Thyroid gland (tissue), 4 donors: ENCODE measurements at regions not wholly inside any gene's neighbourhood (a gene's known extent, or its start where the extent isn't known, plus 50 kb on each side); places are given as distances from the start of the nearest gene placed in this dataset.

Source experiments
- DNase-seq, 2 donors: peaks; one replicate each; pipeline ENCODE4 v3.0.0-alpha.2; 2019
- H3K27ac ChIP-seq, 3 donors: fragments of 200-600 bp; sonication (generic); 1 replicate in 2 of 3; 2 replicates in 1 of 3; pipeline ENCODE4 v1.5.1; 2016 to 2019; ENCODE audit warnings: mild to moderate bottlenecking in 1 of 3, moderate library complexity in 1 of 3
- H3K27me3 ChIP-seq: fragments of 200-600 bp; sonication (generic); one replicate; pipeline ENCODE4 v1.5.1; 2019
- H3K36me3 ChIP-seq, 2 donors: fragments of 200-600 bp; sonication (generic); one replicate each; pipeline ENCODE4 v1.5.1; 2016 to 2019
- H3K4me1 ChIP-seq, 2 donors: fragments of 200-600 bp; sonication (generic); one replicate each; pipeline ENCODE4 v1.5.1; 2017 to 2019
- H3K4me3 ChIP-seq, 3 donors: fragments of 200-600 bp; sonication (generic); replicated peaks in 1 of 3; 1 replicate in 2 of 3; 2 replicates in 1 of 3; pipeline ENCODE4 v1.5.1; 2016; ENCODE audit warnings: mild to moderate bottlenecking in 1 of 3
- H3K9me3 ChIP-seq: fragments of 200-600 bp; sonication (generic); one replicate; pipeline ENCODE4 v1.5.1; 2017
- POLR2A ChIP-seq, 2 donors: fragments of 450-650 bp; IDR thresholded peaks; one replicate each; pipeline ENCODE4 v1.6.1; 2017; ENCODE audit warnings: antibody characterized with exemption in 2 of 2, mild to moderate bottlenecking in 2 of 2, moderate library complexity in 1 of 2
- WGBS, 2 donors: methylation state at CpG; one replicate each; pipeline ENCODE4 v1.1.5; 2017; 5-methylcytosine and 5-hydroxymethylcytosine counted together
- intact Hi-C: fragments of 100-400 bp; cut with DNase I; formaldehyde crosslinking; loops from one replicate; pipeline ENCODE4 v1.15.1; 2023
- TF ChIP-seq, protein P1 (sequence below), 6 experiments: fragments of 200-600 bp in 3 of 6; fragments of 450-650 bp in 3 of 6; sonication (generic) in 3 of 6; IDR thresholded peaks; one replicate each; pipeline ENCODE4 v1.5.1; 2016 to 2019; ENCODE audit warnings: antibody characterized with exemption in 6 of 6, mild to moderate bottlenecking in 2 of 6, inconsistent platforms in 1 of 6, moderate library complexity in 1 of 6

DNA sequence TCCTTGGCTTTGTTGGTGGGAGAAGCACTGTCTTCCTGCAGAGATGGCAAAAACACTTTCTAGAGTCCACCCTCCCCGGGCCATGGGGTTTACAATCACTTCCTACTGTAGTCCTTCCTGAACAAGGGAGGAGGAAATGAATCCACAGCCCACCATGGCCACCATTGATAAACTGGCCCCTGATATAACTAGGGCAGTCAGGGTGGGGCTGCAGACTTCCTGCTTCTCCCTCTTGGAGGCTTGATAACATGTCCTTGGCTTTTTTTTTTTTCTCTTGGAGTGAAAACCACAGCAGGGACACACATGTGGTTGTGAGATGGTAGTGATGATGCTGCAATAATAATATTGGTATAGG lies 437.8 kb downstream of the ZNF521 start:
- H3K27me3 ChIP-seq, result no peaks in the 10 kb centered on the region
- no peaks in the 10 kb centered on the region for H3K4me1 ChIP-seq
- no peaks in the 10 kb centered on the region for H3K36me3 ChIP-seq
- TF ChIP-seq, protein P1, sequence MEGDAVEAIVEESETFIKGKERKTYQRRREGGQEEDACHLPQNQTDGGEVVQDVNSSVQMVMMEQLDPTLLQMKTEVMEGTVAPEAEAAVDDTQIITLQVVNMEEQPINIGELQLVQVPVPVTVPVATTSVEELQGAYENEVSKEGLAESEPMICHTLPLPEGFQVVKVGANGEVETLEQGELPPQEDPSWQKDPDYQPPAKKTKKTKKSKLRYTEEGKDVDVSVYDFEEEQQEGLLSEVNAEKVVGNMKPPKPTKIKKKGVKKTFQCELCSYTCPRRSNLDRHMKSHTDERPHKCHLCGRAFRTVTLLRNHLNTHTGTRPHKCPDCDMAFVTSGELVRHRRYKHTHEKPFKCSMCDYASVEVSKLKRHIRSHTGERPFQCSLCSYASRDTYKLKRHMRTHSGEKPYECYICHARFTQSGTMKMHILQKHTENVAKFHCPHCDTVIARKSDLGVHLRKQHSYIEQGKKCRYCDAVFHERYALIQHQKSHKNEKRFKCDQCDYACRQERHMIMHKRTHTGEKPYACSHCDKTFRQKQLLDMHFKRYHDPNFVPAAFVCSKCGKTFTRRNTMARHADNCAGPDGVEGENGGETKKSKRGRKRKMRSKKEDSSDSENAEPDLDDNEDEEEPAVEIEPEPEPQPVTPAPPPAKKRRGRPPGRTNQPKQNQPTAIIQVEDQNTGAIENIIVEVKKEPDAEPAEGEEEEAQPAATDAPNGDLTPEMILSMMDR (IDR thresholded peaks at IDR 0.05), result no peak
- TF ChIP-seq POLR2A (IDR thresholded peaks at IDR 0.05), result no peak
- H3K27ac ChIP-seq, result no peak overlapping the region
- no peak overlapping the region for H3K4me3 ChIP-seq
- WGBS, 2 donors, result 35 to 64% methylated on average over 1 of the region's 1 CpG
- intact Hi-C loops, result no loop called here
- no peak for DNase-seq
- no peaks in the 10 kb centered on the region for H3K9me3 ChIP-seq

DNA sequence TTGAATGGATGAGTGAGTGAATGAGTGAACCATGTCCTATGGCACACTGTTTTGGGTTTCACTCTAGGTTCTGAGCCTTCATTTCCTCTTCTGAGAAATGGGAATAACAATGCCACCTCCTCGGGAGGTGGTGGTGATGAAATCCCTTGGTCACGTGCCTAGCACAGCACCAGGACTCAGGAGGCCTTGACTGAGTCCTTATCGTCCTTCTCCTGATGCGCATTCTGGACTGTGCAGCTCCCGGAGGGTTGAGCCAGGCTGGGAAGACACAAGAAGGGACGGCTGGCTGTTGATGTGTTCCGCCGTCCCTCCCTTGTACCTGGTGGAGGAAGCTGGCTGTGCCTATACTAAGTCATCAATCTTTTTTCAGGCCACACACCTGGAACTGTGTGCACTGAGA lies 437.3 kb downstream of the ZNF521 start:
- intact Hi-C loops, result no loop called here
- DNase-seq, result no peak
- Histone ChIP-seq H3K27me3 (no peaks in the 10 kb centered on the region), H3K36me3 (no peaks in the 10 kb centered on the region), H3K9me3 (no peaks in the 10 kb centered on the region), H3K4me3 (no peak overlapping the region), H3K4me1 (no peaks in the 10 kb centered on the region), H3K27ac (no peak overlapping the region)
- no peak for TF ChIP-seq POLR2A (IDR thresholded peaks at IDR 0.05)
- TF ChIP-seq, protein P1 (IDR thresholded peaks at IDR 0.05), result no peak
- 86% methylated on average over 7 to 8 of the region's 8 CpGs for WGBS, 2 donors

DNA sequence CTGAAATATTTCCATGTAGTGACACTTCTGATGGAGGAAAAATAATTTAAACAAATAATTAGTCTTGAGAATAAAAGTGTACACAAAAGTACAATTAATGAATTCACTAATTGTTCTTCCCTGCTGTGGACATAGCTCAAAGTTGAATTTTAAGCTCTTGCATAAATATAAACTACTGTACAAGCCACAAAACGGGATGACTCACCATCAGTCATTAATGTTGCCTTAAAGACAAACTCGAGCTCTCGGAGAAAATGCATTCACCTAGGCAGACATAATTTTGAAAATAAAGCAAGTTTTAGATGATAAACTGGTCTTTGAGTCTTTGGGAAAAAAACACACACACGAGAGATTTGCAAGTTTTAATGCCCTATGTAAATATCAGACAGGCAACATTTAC lies 436.4 kb downstream of the ZNF521 start:
- H3K4me3 ChIP-seq, result no peak overlapping the region
- H3K27ac ChIP-seq, result no peak overlapping the region
- TF ChIP-seq, protein P1 (IDR thresholded peaks at IDR 0.05), result no peak
- no peaks in the 10 kb centered on the region for H3K9me3 ChIP-seq
- H3K4me1 ChIP-seq, result no peaks in the 10 kb centered on the region
- H3K27me3 ChIP-seq, result no peaks in the 10 kb centered on the region
- no peaks in the 10 kb centered on the region for H3K36me3 ChIP-seq
- intact Hi-C loops, result no loop called here
- WGBS, 2 donors, result 83 to 88% methylated on average over 4 of the region's 4 CpGs
- DNase-seq, result no peak

DNA sequence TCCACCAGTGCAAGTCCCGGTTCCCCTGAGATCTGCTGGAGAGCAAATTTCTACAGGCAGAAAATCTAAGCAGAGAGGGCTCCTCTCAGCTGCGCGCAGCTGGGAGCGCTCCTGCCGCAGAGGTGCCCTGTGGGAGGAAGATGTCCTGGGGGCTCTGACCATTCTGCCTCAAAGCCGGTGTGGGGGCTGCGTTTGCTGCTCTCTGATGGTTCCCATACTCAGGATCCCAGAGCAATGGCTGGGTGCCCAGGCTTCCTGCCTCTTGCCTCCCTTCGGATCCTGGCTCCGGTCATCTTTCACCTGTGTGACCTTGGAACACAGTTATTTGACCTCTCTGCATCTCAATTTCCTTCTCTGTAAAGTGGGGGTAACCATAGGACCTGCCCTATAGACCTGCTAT lies 434.2 kb downstream of the ZNF521 start:
- no peak overlapping the region for H3K27ac ChIP-seq
- intact Hi-C loops, result no loop called here
- no peaks in the 10 kb centered on the region for H3K36me3 ChIP-seq
- H3K9me3 ChIP-seq, result no peaks in the 10 kb centered on the region
- H3K4me3 ChIP-seq, result no peak overlapping the region
- DNase-seq, result no peak
- 54 to 81% methylated on average over 9 of the region's 9 CpGs for WGBS, 2 donors
- H3K4me1 ChIP-seq, result no peaks in the 10 kb centered on the region
- H3K27me3 ChIP-seq, result no peaks in the 10 kb centered on the region
- no peak for TF ChIP-seq POLR2A (IDR thresholded peaks at IDR 0.05)
- TF ChIP-seq, protein P1 (IDR thresholded peaks at IDR 0.05), result no peak

DNA sequence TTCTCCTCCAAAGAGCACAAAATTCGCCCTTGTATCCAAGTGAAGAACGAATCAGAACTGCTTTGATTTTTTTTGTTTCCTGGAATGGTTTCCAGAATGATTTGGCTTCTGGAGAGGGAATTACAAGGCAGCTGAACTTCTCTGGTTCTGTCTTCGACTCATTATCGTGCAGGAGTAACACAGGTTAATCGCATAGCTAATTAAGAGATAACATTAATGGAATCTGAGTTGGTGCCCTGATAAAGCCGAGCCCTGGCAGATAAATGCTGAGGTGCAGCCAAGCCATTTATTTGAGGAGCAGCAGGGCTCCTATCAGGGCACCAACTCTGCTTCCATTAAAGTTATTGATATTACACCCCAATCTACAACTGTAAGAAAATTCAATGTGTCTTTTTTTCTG lies 433.7 kb downstream of the ZNF521 start:
- H3K9me3 ChIP-seq, result no peaks in the 10 kb centered on the region
- 70 to 73% methylated on average over 6 of the region's 6 CpGs for WGBS, 2 donors
- intact Hi-C loops, result no loop called here
- H3K36me3 ChIP-seq, result no peaks in the 10 kb centered on the region
- no peaks in the 10 kb centered on the region for H3K4me1 ChIP-seq
- DNase-seq, result no peak
- H3K27me3 ChIP-seq, result no peaks in the 10 kb centered on the region
- no peak overlapping the region for H3K27ac ChIP-seq
- no peak overlapping the region for H3K4me3 ChIP-seq
- TF ChIP-seq, protein P1 (IDR thresholded peaks at IDR 0.05), result no peak
- no peak for TF ChIP-seq POLR2A (IDR thresholded peaks at IDR 0.05)
